HCT116 (cell line): ENCODE measurements at regions not wholly inside any gene's neighbourhood (a gene's known extent, or its start where the extent isn't known, plus 50 kb on each side); places are given as distances from the start of the nearest gene placed in this dataset.

ENCODE experiments used
- ATAC-seq: fragments of 200-7000 bp; cut with Tn5 transposase; 2 replicates; pipeline ENCODE4 v1.9.1; 2020; ENCODE audit warnings: mild to moderate bottlenecking, moderate library complexity
- BruUV-seq: library from RNA; stranded (reverse); fragments of 400-500 nt; replicated peaks from 2 replicates; lab custom pipeline; 2021; lab: Mats Ljungman, UMichigan
- CTCF ChIA-PET: fragments of 300-600 bp; sonication (Branson Sonifier 250); formaldehyde crosslinking; loops from one replicate; lab custom pipeline; 2021; ENCODE audit warnings: antibody characterized with exemption; lab: Charles Lee
- POLR2A ChIA-PET: fragments of 300-600, 350-600 bp; sonication (Branson Sonifier 250); formaldehyde crosslinking; loops from one replicate; lab custom pipeline; 2021; ENCODE audit warnings: antibody characterized with exemption; lab: Charles Lee
- RAD21 ChIA-PET, 2 experiments: fragments of 300-600 bp; sonication (Branson Sonifier 250); formaldehyde crosslinking; loops; one replicate each; lab custom pipeline; 2023; ENCODE audit warnings: low total read pairs in 2 of 2; ENCODE audit not compliant: uncharacterized antibody in 2 of 2, unreplicated experiment in 2 of 2, low non-redundant PET in 1 of 2; lab: Charles Lee
- DNase-seq: peaks from one replicate; pipeline ENCODE4 v3.0.0-alpha.2; 2010; ENCODE audit warnings: low read depth, low spot score
- H2AFZ ChIP-seq: fragments of 200-600 bp; shearing (Covaris generic), sonication (generic); 2 replicates; pipeline ENCODE4 v1.6.1; 2017; ENCODE audit warnings: low read depth, mixed run types, mixed read lengths, antibody characterized with exemption, low read length; ENCODE audit not compliant: poor library complexity, severe bottlenecking
- H3K27ac ChIP-seq: 2 replicates; pipeline ENCODE4 v1.5.1; 2012; ENCODE audit warnings: low read depth, low read length
- H3K27me3 ChIP-seq: fragments of 200-600 bp; sonication (generic); 2 replicates; pipeline ENCODE4 v1.6.1; 2016; ENCODE audit warnings: mixed run types, low read length, mixed read lengths; ENCODE audit not compliant: insufficient read depth
- H3K36me3 ChIP-seq, 2 experiments: fragments of 200-500 bp in 1 of 2; fragments of 200-600 bp in 1 of 2; sonication (Bioruptor generic) in 1 of 2; sonication (generic) in 1 of 2; 2 replicates each; pipeline versions ENCODE4 v1.5.1 to v1.6.1; 2014 to 2016; ENCODE audit warnings: low read length in 2 of 2, inconsistent platforms in 1 of 2, mixed read lengths in 1 of 2, mixed run types in 1 of 2; ENCODE audit not compliant: insufficient read depth in 2 of 2, control insufficient read depth in 1 of 2
- H3K4me1 ChIP-seq, 2 experiments: fragments of 200-600 bp in 1 of 2; sonication (generic) in 1 of 2; 2 replicates each; pipeline versions ENCODE4 v1.5.1 to v1.6.1; 2012 to 2017; ENCODE audit warnings: low read length in 2 of 2, inconsistent platforms in 1 of 2, mild to moderate bottlenecking in 1 of 2, mixed read lengths in 1 of 2, mixed run types in 1 of 2, moderate library complexity in 1 of 2; ENCODE audit not compliant: insufficient read depth in 2 of 2, control insufficient read depth in 1 of 2
- H3K4me2 ChIP-seq: fragments of 200-600 bp; sonication (generic); 2 replicates; pipeline ENCODE4 v1.6.1; 2017; ENCODE audit warnings: mixed run types, low read length, mixed read lengths
- H3K4me3 ChIP-seq, 2 experiments: fragments of 200-600 bp in 1 of 2; sonication (generic) in 1 of 2; replicated peaks in 1 of 2; 2 replicates each; pipeline ENCODE4 v1.5.1; 2011 to 2016; ENCODE audit warnings: low read length in 2 of 2, control low read depth in 1 of 2, low read depth in 1 of 2, mild to moderate bottlenecking in 1 of 2, mixed read lengths in 1 of 2, mixed run types in 1 of 2
- H3K79me2 ChIP-seq: fragments of 200-600 bp; sonication (generic); 2 replicates; pipeline ENCODE4 v1.6.1; 2017; ENCODE audit warnings: mild to moderate bottlenecking, mixed run types, low read length, moderate library complexity, mixed read lengths; ENCODE audit not compliant: insufficient read depth
- H3K9ac ChIP-seq: fragments of 200-600 bp; sonication (generic); 2 replicates; pipeline ENCODE4 v1.6.1; 2016; ENCODE audit warnings: low read length, mixed read lengths
- H3K9me2 ChIP-seq: fragments of 200-600 bp; sonication (generic), shearing (Covaris generic); 2 replicates; pipeline ENCODE4 v1.6.1; 2017; ENCODE audit warnings: mixed run types, mild to moderate bottlenecking, moderate library complexity; ENCODE audit not compliant: insufficient read depth
- H3K9me3 ChIP-seq, 2 experiments: fragments of 200-500 bp in 1 of 2; fragments of 200-600 bp in 1 of 2; sonication (Bioruptor generic) in 1 of 2; sonication (generic) in 1 of 2; 2 replicates each; pipeline ENCODE4 v1.6.1; 2014 to 2017; ENCODE audit warnings: low read length in 2 of 2, mixed read lengths in 2 of 2, inconsistent platforms in 1 of 2, low read depth in 1 of 2, mild to moderate bottlenecking in 1 of 2, mixed run types in 1 of 2, moderate library complexity in 1 of 2; ENCODE audit not compliant: control insufficient read depth in 1 of 2, insufficient read depth in 1 of 2
- H4K20me1 ChIP-seq: fragments of 200-600 bp; sonication (generic), shearing (Covaris generic); 2 replicates; pipeline ENCODE4 v1.6.1; 2017; ENCODE audit warnings: mixed run types, mild to moderate bottlenecking, moderate library complexity; ENCODE audit not compliant: insufficient read depth
- ATF3 ChIP-seq: IDR thresholded peaks from 2 replicates; pipeline ENCODE4 v1.6.1; 2012
- CTCF ChIP-seq, 3 experiments: fragments of 200-600 bp in 1 of 3; sonication (generic) in 1 of 3; IDR thresholded peaks in 2 of 3; conservative IDR thresholded peaks in 1 of 3; 2 replicates each; pipeline ENCODE4 v1.5.1; 2012 to 2017; ENCODE audit warnings: low read depth in 2 of 3, low read length in 2 of 3, antibody characterized with exemption in 1 of 3, borderline replicate concordance in 1 of 3, control low read depth in 1 of 3, mild to moderate bottlenecking in 1 of 3, mixed read lengths in 1 of 3, mixed run types in 1 of 3, moderate library complexity in 1 of 3; ENCODE audit not compliant: insufficient read depth in 1 of 3
- ELF1 ChIP-seq: IDR thresholded peaks from 2 replicates; pipeline ENCODE4 v1.6.1; 2012; ENCODE audit warnings: low read depth, borderline replicate concordance
- FOSL1 ChIP-seq: IDR thresholded peaks from 2 replicates; pipeline ENCODE4 v1.6.1; 2012; ENCODE audit warnings: low read depth
- RAD21 ChIP-seq: IDR thresholded peaks from 2 replicates; pipeline ENCODE4 v1.6.1; 2012; ENCODE audit warnings: low read depth, mild to moderate bottlenecking
- ZBTB33 ChIP-seq: IDR thresholded peaks from 2 replicates; pipeline ENCODE4 v1.6.1; 2011; ENCODE audit warnings: mild to moderate bottlenecking, low read length, moderate library complexity; ENCODE audit not compliant: insufficient replicate concordance; ENCODE audit errors: extremely low read depth
- ZFX ChIP-seq: fragments of 450-650 bp; IDR thresholded peaks from 2 replicates; pipeline ENCODE4 v1.6.1; 2017
- intact Hi-C: fragments of 100-400 bp; cut with micrococcal nuclease; formaldehyde crosslinking; loops from 2 replicates; pipeline ENCODE4 v1.10.0; 2022

- Histone ChIP-seq H3K27ac (no peak overlapping the region), H2AFZ (no peak overlapping the region), H3K4me3 (no peak overlapping the region), H4K20me1 (no peaks in the 10 kb centered on the region), H3K4me2 (no peak overlapping the region), H3K27me3 (no peaks in the 10 kb centered on the region), H3K4me1 (no peaks in the 10 kb centered on the region), H3K9ac (no peak overlapping the region), H3K36me3 (no peaks in the 10 kb centered on the region), H3K9me3 (no peaks in the 10 kb centered on the region), H3K9me2 (no peaks in the 10 kb centered on the region), H3K79me2 (no peaks in the 10 kb centered on the region)
- ChIA-PET RAD21 (no interaction called here), POLR2A (no interaction called here), CTCF (no interaction called here)
- BruUV-seq: no TSS peak
- TF ChIP-seq ATF3 (no peak), CTCF (IDR thresholded peaks at IDR 0.05 in 2 of 3, conservative IDR thresholded peaks at IDR 0.05 in 1 of 3; ENCODE audit: borderline replicate concordance in 1 of 3, insufficient read depth in 1 of 3, low read depth in 2 of 3, low read length in 2 of 3) (no peak), ELF1 (no peak), ZBTB33 (no peak), FOSL1 (no peak), RAD21 (no peak), ZFX (no peak)
- intact Hi-C loops: no loop called here
- ATAC-seq (no peak), DNase-seq (no peak)
Measured at GRCh38 chr5:124870070-124870469, 123.6 kb upstream of the ZNF608 start.
